OCI-LY1 (cell line): ENCODE measurements at regions not wholly inside any gene's neighbourhood (a gene's known extent, or its start where the extent isn't known, plus 50 kb on each side); places are given as distances from the start of the nearest gene placed in this dataset.

Source experiments
- EZH2 ChIP-seq: fragments of 200-600 bp; sonication (generic), shearing (Covaris generic); IDR thresholded peaks from 2 replicates; pipeline ENCODE4 v1.8.0; 2017; ENCODE audit warnings: borderline replicate concordance, mixed run types, mild to moderate bottlenecking, antibody characterized with exemption, low read length, moderate library complexity, mixed read lengths
- TF ChIP-seq, protein P1 (sequence below): fragments of 200-600 bp; sonication (generic), shearing (Covaris generic); IDR thresholded peaks from 2 replicates; pipeline ENCODE4 v1.5.1; 2017; ENCODE audit warnings: mild to moderate bottlenecking, antibody characterized with exemption, low read length, moderate library complexity, mixed read lengths

GRCh38 chr16:87123356-87124001, 193.7 kb downstream of the C16orf95 start:
- TF ChIP-seq, protein P1, sequence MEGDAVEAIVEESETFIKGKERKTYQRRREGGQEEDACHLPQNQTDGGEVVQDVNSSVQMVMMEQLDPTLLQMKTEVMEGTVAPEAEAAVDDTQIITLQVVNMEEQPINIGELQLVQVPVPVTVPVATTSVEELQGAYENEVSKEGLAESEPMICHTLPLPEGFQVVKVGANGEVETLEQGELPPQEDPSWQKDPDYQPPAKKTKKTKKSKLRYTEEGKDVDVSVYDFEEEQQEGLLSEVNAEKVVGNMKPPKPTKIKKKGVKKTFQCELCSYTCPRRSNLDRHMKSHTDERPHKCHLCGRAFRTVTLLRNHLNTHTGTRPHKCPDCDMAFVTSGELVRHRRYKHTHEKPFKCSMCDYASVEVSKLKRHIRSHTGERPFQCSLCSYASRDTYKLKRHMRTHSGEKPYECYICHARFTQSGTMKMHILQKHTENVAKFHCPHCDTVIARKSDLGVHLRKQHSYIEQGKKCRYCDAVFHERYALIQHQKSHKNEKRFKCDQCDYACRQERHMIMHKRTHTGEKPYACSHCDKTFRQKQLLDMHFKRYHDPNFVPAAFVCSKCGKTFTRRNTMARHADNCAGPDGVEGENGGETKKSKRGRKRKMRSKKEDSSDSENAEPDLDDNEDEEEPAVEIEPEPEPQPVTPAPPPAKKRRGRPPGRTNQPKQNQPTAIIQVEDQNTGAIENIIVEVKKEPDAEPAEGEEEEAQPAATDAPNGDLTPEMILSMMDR: no peak
- TF ChIP-seq EZH2: no peak
